ENCODE measurements at regions not wholly inside any gene's neighbourhood (a gene's known extent, or its start where the extent isn't known, plus 50 kb on each side); places are given as distances from the start of the nearest gene placed in this dataset.
"Not testable (repeated sequence)": the region's sequence is repeated elsewhere in the genome, so short reads cannot be mapped to it uniquely, and the experiment has no call there.

DNA sequence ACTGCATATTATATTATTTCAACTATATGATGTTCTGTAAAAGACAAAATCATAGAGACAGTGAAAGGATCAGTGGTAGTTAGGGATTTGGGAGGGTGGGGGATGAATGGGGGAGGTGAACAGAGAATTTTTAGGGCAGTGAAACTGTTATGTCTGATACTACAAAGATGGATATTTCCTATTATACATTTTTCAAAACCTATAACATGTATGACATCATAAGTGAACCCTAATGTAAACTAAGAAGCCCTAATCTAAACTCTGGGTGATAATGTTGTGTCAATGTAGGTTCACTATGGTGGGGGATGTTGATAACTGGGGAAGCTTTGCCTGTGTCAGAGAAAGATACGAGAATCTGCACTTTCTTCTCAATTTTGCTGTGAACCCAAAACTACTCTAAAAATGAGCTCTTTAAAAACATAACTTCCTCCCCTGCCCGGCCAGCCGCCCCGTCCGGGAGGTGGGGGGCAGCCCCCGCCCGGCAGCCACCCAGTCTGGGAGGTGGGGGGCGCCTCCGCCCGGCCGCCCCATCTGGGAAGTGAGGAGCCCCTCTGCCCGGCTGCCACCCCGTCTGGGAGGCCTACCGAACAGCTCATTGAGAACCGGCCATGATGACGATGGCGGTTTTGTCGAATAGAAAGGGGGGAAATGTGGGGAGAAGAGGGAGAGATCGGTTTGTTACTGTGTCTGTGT is 234.4 kb downstream of the RPIA start:
- DNase-seq (ENCODE audit: low read depth): no peak

GRCh38 chr2:88927128-88927527 is 235.7 kb downstream of the RPIA start:
- DNase-seq (ENCODE audit: low read depth): no peak

DNA sequence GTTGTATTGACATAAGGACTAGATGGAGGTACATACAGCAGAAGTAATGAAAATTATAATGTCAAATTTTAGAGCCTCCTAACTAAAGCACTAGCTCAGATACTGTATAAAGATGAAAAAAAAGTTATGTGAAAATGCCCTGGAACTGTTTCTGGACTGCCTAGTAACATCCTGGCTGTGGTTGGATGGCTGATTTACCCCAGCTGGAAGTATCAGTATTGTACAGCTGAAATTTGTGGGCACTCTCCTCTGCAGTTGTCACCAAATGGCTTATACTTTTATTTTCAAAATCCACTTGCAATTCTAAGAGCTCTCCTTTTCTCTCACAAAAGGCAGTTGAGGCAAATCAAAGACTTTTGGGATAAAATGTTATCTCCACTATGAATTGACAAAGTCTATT is 239.2 kb downstream of the RPIA start:
- DNase-seq (ENCODE audit: low read depth): no peak

DNA sequence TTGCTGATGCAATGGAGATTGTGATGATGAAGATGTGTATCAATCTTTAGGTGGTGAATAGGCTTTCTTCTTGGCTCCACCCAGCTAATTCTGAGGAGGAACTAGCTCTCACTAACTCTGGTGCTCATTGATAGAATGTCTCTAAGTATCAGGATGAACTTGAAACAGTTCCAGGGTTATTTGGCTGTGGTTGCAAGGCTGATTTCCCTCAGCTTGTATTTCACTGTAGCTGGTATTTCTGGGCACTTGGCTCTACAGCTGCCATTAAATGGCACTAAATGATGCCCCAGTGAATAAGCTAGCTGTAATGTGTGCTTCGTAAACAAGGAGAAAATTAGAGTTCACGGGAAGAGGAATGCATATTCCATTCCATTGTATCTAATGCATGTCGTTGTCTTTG is 241.2 kb downstream of the RPIA start:
- DNase-seq (ENCODE audit: low read depth): no peak

GRCh38 chr2:88933091-88933490 is 241.6 kb downstream of the RPIA start:
- no peak for DNase-seq (ENCODE audit: low read depth)

GRCh38 chr2:88933980-88934379 is 242.5 kb downstream of the RPIA start:
- DNase-seq (ENCODE audit: low read depth): no peak

DNA sequence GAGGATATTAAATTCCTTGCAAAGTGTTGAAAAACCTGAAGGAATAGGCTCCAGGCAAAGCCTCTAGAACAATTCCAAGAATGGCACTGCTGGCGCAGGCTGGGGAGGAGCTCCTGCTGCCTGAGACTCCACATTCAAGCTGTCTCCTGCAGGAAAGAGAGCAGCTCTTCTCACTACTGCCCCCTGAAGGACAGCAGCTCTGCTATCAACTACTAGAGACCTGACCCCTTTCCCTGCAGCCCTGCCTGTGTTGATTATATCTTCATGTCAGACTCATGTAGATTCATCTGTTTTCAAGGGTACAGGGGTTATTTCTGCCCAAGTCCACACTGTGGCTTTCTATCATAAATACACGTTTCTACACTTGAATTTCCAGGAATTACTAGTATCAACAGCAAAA is 249.7 kb downstream of the RPIA start:
- not testable (repeated sequence) for DNase-seq (ENCODE audit: low read depth)

- no peak for DNase-seq (ENCODE audit: low read depth)
These were observed 251.3 kb downstream of the RPIA start for GRCh38 chr2:88942798-88943197.

GRCh38 chr2:88949336-88949735 is 257.9 kb downstream of the RPIA start:
- no peak for DNase-seq (ENCODE audit: low read depth)

DNA sequence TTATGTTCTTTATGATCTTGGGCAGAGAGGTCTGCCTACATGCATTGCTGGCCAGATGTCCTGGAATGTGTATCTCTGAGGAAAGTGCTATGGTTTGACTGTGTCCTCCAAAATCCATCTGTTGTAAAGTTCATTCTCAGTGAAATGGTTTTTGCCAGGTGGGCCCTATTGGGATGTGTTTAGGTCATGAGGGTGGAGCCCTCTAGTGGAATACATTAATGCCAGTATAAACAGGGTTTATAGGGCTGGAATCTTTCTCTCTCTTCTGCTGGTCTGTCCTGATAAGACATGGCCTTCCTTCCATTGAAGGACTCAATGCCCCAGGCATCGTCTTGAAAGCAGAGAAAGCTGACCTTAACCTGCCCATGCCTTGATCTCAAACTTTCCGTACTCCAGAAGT is 258.5 kb downstream of the RPIA start:
- DNase-seq (ENCODE audit: low read depth): no peak

DNA sequence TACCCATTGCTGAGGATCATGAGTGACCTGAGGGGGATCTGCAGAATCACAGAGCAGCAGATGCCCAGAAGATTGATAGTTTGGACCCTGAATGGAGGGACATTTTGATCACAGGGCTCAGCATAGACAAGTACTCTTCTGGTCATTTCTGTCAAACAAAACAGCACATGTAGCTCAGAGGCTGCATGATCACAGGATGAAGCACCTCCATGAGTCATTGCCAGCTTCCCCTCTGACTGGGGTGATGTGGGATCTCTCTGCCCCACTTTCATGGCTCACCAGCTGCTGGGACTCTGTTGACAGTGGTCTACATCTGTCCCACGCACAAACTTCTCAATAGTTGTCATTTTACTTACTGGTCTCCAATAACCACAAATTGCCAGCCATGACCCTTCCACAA is 264.1 kb downstream of the RPIA start:
- no peak for DNase-seq (ENCODE audit: low read depth)

GRCh38 chr2:88959480-88960204 is 268.2 kb downstream of the RPIA start:
- DNase-seq (ENCODE audit: low read depth): no peak

DNA sequence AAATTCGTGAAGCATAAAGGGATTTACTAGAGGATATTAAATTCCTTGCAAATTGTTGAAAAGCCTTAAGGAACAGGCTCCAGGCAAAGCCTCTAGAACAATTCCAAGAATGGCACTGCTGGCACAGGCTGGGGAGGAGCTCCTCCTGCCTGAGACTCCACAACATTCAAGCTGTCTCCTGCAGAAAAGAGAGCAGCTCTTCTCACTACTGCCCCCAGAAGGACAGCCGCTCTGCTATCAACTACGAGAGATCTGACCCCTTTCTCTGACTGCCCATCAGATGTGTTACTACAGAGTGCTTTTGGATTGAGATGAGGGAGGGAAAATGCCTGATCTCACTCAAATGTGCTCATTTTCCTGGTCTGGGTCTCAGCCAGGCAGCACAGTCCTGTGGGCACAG is 269.9 kb downstream of the RPIA start:
- DNase-seq (ENCODE audit: low read depth): not testable (repeated sequence)

DNA sequence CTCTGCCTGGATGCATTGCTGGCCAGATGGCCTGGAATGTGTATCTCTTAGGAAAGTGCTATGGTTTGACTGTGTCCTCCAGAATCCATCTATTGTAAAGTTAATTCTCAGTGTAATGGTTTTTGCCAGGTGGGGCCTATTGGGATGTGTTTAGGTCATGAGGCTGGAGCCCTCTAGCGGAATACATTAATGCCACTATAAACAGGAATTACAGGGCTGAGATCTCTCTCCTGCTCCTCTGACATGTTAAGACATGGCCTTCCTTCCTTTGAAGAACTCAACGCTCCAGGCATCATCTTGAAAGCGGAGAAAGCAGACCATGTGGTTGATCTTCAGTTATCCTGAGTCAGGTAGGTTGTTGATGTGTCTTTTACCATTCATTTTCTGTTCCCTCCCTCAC is 276.4 kb downstream of the RPIA start:
- DNase-seq (ENCODE audit: low read depth): no peak

- not testable (repeated sequence) for DNase-seq (ENCODE audit: low read depth)
These were observed 286.5 kb downstream of the RPIA start for GRCh38 chr2:88978011-88978410.

DNA sequence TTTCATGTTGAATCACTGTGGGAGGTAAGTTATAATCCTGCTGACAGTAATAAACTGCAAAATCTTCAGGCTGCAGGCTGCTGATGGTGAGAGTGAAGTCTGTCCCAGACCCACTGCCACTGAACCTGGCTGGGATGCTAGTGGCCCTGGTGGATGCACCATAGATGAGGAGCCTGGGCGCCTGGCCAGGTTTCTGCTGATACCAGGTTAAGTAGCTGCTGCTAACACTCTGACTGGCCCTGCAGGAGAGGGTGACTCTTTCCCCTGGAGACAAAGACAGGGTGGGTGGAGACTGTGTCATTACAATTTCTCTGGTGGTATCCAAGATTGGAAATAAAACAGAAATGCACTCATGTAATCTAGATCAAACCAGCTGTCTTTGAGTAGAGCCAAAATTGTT is 287.0 kb downstream of the RPIA start:
- DNase-seq (ENCODE audit: low read depth): not testable (repeated sequence)

GRCh38 chr2:88984079-88984478 is 292.6 kb downstream of the RPIA start:
- DNase-seq (ENCODE audit: low read depth): not testable (repeated sequence)

- DNase-seq (ENCODE audit: low read depth): not testable (repeated sequence)
These were observed 295.4 kb downstream of the RPIA start for GRCh38 chr2:88986721-88987330.

DNA sequence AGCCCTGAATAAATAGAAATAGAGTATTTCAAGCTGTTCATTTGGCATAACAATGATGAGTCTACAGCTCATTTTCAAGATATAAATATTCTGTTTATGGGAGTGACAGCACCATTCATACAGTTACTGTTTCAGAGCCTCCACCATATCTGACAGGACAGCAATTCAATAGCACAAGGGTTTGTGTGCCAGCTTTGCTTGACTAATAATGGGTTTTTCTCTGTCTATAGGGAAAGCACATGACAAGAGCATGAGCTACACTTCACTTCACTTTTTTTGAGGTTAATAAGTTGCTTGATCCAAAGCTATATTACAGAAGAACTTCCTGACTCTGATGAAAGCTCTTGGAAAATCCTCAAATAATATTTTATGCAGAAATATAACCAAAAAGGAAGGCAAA is 297.1 kb downstream of the RPIA start:
- DNase-seq (ENCODE audit: low read depth): not testable (repeated sequence)

DNA sequence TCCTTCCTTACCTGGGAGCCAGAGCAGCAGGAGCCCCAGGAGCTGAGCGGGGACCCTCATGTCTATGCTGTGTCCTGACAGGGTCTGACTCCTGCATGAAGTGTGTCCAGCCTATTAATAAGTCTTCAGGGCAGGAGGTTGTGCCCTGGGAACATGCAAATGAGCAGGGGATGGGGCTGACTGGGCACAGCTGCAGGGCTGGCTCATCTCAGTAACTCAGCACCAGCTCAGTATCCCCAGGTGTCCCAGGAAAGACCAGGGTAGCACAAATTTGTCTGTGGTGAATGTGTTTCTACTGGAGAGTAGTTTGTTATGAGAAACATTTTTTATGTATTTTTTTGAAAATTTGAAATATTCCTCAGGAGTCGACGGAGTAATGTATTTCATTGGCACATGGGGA is 301.3 kb downstream of the RPIA start:
- DNase-seq (ENCODE audit: low read depth): not testable (repeated sequence)

- DNase-seq (ENCODE audit: low read depth): not testable (repeated sequence)
These were observed 303.4 kb downstream of the RPIA start for GRCh38 chr2:88994856-88995255.

DNA sequence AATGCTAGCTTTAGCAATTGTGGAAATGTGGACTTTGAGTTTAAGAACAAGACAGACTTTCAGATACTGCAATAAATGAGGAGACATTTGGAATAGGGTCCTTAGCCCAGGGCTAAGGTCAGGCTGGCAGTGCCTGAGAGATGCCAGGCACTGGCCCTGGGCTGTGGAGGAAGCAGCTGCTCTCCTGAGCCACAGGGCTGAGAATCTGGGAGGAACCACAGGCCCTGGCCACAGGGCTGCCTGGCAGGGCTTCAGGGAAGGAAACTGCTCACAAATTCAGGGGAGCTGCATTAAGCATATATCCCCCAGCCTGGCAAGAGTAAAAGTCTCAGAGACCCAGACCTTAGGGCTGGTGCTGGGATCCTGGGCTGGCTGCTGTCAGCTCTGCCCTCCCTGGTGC is 305.1 kb downstream of the RPIA start:
- DNase-seq (ENCODE audit: low read depth): not testable (repeated sequence)

DNA sequence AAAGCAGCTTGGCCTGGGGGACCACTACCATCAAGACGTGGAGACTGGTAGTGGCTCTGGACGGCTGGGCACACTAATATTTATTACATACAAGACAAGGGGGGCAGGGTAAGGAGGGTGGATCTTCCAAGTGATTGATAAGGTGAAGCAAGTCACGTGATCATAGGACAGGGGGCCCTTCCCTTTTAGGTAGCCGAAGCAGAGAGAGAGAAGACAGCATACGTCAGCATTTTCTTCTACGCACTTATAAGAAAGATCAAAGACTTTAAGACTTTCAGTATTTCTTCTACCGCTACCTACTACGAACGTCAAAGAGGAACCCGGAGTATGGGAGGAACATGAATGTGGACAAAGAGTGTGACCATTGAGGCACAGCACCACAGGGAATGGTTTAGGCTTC is 307.9 kb downstream of the RPIA start:
- no peak for DNase-seq (ENCODE audit: low read depth)

Measured in activated T-cell treated with anti-CD3 and anti-CD28 coated beads for 48 hours (primary cell).